Activated T-cell treated with anti-CD3 and anti-CD28 coated beads, Interleukin-2, amount 50 U/mL, for 4 hours (primary cell): ENCODE measurements at regions not wholly inside any gene's neighbourhood (a gene's known extent, or its start where the extent isn't known, plus 50 kb on each side); places are given as distances from the start of the nearest gene placed in this dataset.
"Not testable (repeated sequence)": the region's sequence is repeated elsewhere in the genome, so short reads cannot be mapped to it uniquely, and the experiment has no call there.

Experiments used
- ATAC-seq, 2 donors: fragments of 200-7000 bp; cut with Tn5 transposase; one replicate each; pipeline ENCODE4 v1.10.0; 2021
- DNase-seq: peaks from one replicate; pipeline ENCODE4 v3.0.0-alpha.2; 2020
- H3K27me3 Mint-ChIP-seq: one replicate; pipeline ENCODE4 v1.8.0; 2021; ENCODE audit warnings: low read depth, mixed read lengths
- H3K36me3 Mint-ChIP-seq: one replicate; pipeline ENCODE4 v1.8.0; 2022; ENCODE audit warnings: mixed read lengths; ENCODE audit not compliant: insufficient read depth
- H3K4me1 Mint-ChIP-seq: one replicate; pipeline ENCODE4 v1.8.0; 2021; ENCODE audit warnings: low read depth, mixed read lengths
- H3K4me3 Mint-ChIP-seq: one replicate; pipeline ENCODE4 v1.8.0; 2021; ENCODE audit warnings: mild to moderate bottlenecking, moderate library complexity, mixed read lengths
- H3K9me3 Mint-ChIP-seq: one replicate; pipeline ENCODE4 v1.8.0; 2021; ENCODE audit warnings: mixed read lengths

- no peak for ATAC-seq
- H3K4me3 Mint-ChIP-seq = no peak overlapping the region
- no peaks in the 10 kb centered on the region for H3K27me3 Mint-ChIP-seq
Observed at GRCh38 chr9:107841076-107841475, 351.5 kb upstream of the KLF4 start.

GRCh38 chr9:107839371-107839770 lies 349.8 kb upstream of the KLF4 start:
- Mint-ChIP-seq H3K36me3 (no peaks in the 10 kb centered on the region), H3K4me3 (no peak overlapping the region), H3K27me3 (no peaks in the 10 kb centered on the region), H3K9me3 (peaks cover 4% of the 10 kb centered on the region), H3K4me1 (no peaks in the 10 kb centered on the region)
- DNase-seq (no peak), ATAC-seq (no peak)

More at GRCh38 chr9:107841076-107841475, 351.5 kb upstream of the KLF4 start:
- H3K36me3 Mint-ChIP-seq = no peaks in the 10 kb centered on the region
- no peak for DNase-seq
- no peaks in the 10 kb centered on the region for H3K4me1 Mint-ChIP-seq
- H3K9me3 Mint-ChIP-seq = peaks cover 4% of the 10 kb centered on the region

GRCh38 chr9:107838766-107839165 lies 349.2 kb upstream of the KLF4 start:
- DNase-seq = no peak
- Mint-ChIP-seq H3K27me3 (no peaks in the 10 kb centered on the region), H3K4me3 (no peak overlapping the region), H3K4me1 (no peaks in the 10 kb centered on the region), H3K9me3 (peaks cover 4% of the 10 kb centered on the region), H3K36me3 (no peaks in the 10 kb centered on the region)
- ATAC-seq = no peak

GRCh38 chr9:107836300-107836699 lies 346.7 kb upstream of the KLF4 start:
- no peak for DNase-seq
- no peak overlapping the region for H3K4me3 Mint-ChIP-seq
- H3K9me3 Mint-ChIP-seq = no peaks in the 10 kb centered on the region
- H3K27me3 Mint-ChIP-seq = no peaks in the 10 kb centered on the region
- ATAC-seq = no peak
- H3K4me1 Mint-ChIP-seq = no peaks in the 10 kb centered on the region
- H3K36me3 Mint-ChIP-seq = no peaks in the 10 kb centered on the region

GRCh38 chr9:107833295-107833694 lies 343.7 kb upstream of the KLF4 start:
- H3K36me3 Mint-ChIP-seq = no peaks in the 10 kb centered on the region
- no peak for ATAC-seq
- H3K4me1 Mint-ChIP-seq = no peaks in the 10 kb centered on the region
- no peak for DNase-seq
- no peaks in the 10 kb centered on the region for H3K27me3 Mint-ChIP-seq
- H3K4me3 Mint-ChIP-seq = no peak overlapping the region
- peaks cover 16% of the 10 kb centered on the region for H3K9me3 Mint-ChIP-seq

GRCh38 chr9:107832871-107833270 lies 343.3 kb upstream of the KLF4 start:
- ATAC-seq (no peak), DNase-seq (no peak)
- Mint-ChIP-seq H3K4me3 (no peak overlapping the region), H3K4me1 (no peaks in the 10 kb centered on the region), H3K27me3 (no peaks in the 10 kb centered on the region), H3K36me3 (no peaks in the 10 kb centered on the region), H3K9me3 (peaks cover 16% of the 10 kb centered on the region)

GRCh38 chr9:107830479-107830878 lies 340.9 kb upstream of the KLF4 start:
- no peak overlapping the region for H3K4me3 Mint-ChIP-seq
- H3K36me3 Mint-ChIP-seq = no peaks in the 10 kb centered on the region
- H3K9me3 Mint-ChIP-seq = peaks cover 16% of the 10 kb centered on the region
- ATAC-seq (no peak), DNase-seq (no peak)
- no peaks in the 10 kb centered on the region for H3K27me3 Mint-ChIP-seq
- no peaks in the 10 kb centered on the region for H3K4me1 Mint-ChIP-seq

GRCh38 chr9:107827884-107828283 lies 338.3 kb upstream of the KLF4 start:
- ATAC-seq (no peak), DNase-seq (no peak)
- Mint-ChIP-seq H3K4me1 (no peaks in the 10 kb centered on the region), H3K27me3 (no peaks in the 10 kb centered on the region), H3K9me3 (peaks cover 16% of the 10 kb centered on the region), H3K4me3 (no peak overlapping the region), H3K36me3 (no peaks in the 10 kb centered on the region)

GRCh38 chr9:107827304-107827703 lies 337.7 kb upstream of the KLF4 start:
- peaks cover 16% of the 10 kb centered on the region for H3K9me3 Mint-ChIP-seq
- H3K36me3 Mint-ChIP-seq = no peaks in the 10 kb centered on the region
- DNase-seq (no peak), ATAC-seq (no peak)
- no peaks in the 10 kb centered on the region for H3K4me1 Mint-ChIP-seq
- no peak overlapping the region for H3K4me3 Mint-ChIP-seq
- no peaks in the 10 kb centered on the region for H3K27me3 Mint-ChIP-seq

- peaks cover 16% of the 10 kb centered on the region for H3K9me3 Mint-ChIP-seq
- not testable (repeated sequence) for H3K36me3 Mint-ChIP-seq
Observed at GRCh38 chr9:107826688-107826983, 337.1 kb upstream of the KLF4 start.

GRCh38 chr9:107824556-107824955 lies 335.0 kb upstream of the KLF4 start:
- Mint-ChIP-seq H3K9me3 (peaks cover 10% of the 10 kb centered on the region), H3K27me3 (no peaks in the 10 kb centered on the region), H3K4me3 (no peak overlapping the region), H3K36me3 (no peaks in the 10 kb centered on the region), H3K4me1 (no peaks in the 10 kb centered on the region)
- ATAC-seq = no peak
- DNase-seq = no peak

More at GRCh38 chr9:107826688-107826983, 337.1 kb upstream of the KLF4 start:
- not testable (repeated sequence) for H3K4me3 Mint-ChIP-seq, ATAC-seq, H3K4me1 Mint-ChIP-seq, DNase-seq, H3K27me3 Mint-ChIP-seq

GRCh38 chr9:107819772-107820565 lies 330.4 kb upstream of the KLF4 start:
- Mint-ChIP-seq H3K4me1 (no peaks in the 10 kb centered on the region), H3K9me3 (peaks cover 3% of the 10 kb centered on the region), H3K4me3 (no peak overlapping the region), H3K27me3 (no peaks in the 10 kb centered on the region), H3K36me3 (no peaks in the 10 kb centered on the region)
- DNase-seq (no peak), ATAC-seq (no peak)

GRCh38 chr9:107818503-107818829 lies 328.9 kb upstream of the KLF4 start:
- not testable (repeated sequence) for H3K27me3 Mint-ChIP-seq, H3K4me1 Mint-ChIP-seq, DNase-seq, H3K36me3 Mint-ChIP-seq, H3K4me3 Mint-ChIP-seq, ATAC-seq, H3K9me3 Mint-ChIP-seq

GRCh38 chr9:107817595-107818502 lies 328.3 kb upstream of the KLF4 start:
- H3K4me3 Mint-ChIP-seq, H3K27me3 Mint-ChIP-seq, H3K36me3 Mint-ChIP-seq, H3K9me3 Mint-ChIP-seq, ATAC-seq, H3K4me1 Mint-ChIP-seq, DNase-seq: not testable (repeated sequence)

- no peak for ATAC-seq
- Mint-ChIP-seq H3K4me3 (no peak overlapping the region), H3K27me3 (no peaks in the 10 kb centered on the region), H3K9me3 (peaks cover 8% of the 10 kb centered on the region), H3K36me3 (no peaks in the 10 kb centered on the region), H3K4me1 (no peaks in the 10 kb centered on the region)
- no peak for DNase-seq
Observed at GRCh38 chr9:107816561-107817021, 327.0 kb upstream of the KLF4 start.
